NCI-H345 treated with DMSO at 0.1 percent for 48 hours (cell line): ENCODE measurements at regions not wholly inside any gene's neighbourhood (a gene's known extent, or its start where the extent isn't known, plus 50 kb on each side); places are given as distances from the start of the nearest gene placed in this dataset.

Source experiments
- DNase-seq: peaks from one replicate; lab custom pipeline; 2025; ENCODE audit not compliant: unreplicated experiment; lab: John Stamatoyannopoulos, UW

- no peak for DNase-seq
Measured at GRCh38 chr15:91517491-91518200, 335.9 kb upstream of the SLCO3A1 start.

DNA sequence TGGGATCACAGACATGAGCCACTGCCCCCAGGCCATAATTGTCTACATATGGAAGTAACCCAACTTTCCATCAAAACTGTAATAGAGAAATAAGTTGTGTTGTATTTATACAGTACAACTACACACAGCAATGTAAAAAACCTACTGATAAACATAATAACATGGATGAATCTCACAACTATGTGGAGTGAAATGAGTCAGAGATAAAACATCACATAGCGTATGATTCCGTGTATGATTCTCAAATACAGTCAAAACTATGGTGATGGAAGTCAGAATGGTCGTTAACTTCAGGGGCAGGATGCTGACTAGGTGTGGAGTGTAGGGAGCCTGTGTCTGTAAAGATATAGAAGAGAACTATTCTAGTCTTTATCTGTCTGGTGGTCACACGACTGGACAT is 332.7 kb upstream of the SLCO3A1 start:
- no peak for DNase-seq

DNA sequence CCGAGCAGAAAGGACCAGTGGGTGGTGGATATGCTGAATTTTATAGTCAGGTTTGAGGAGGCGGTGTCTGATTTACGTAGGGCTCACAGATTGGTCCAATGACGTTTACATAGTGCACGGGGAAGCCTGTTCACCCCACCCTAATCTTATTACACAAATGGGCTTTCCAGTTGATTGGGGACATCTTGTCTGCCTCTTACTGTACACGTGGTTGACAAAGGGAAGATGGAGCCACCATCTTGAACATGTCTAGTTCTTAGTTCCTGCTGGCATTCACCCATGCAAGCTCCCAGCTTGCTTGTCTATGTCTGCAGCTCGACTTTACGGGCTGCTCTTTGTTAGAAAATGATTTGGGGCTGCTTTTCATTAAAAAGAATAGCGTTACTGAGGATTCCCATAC is 332.0 kb upstream of the SLCO3A1 start:
- no peak for DNase-seq

GRCh38 chr15:91521996-91522395 is 331.5 kb upstream of the SLCO3A1 start:
- DNase-seq: no peak

GRCh38 chr15:91522605-91523332 is 330.7 kb upstream of the SLCO3A1 start:
- no peak for DNase-seq

DNA sequence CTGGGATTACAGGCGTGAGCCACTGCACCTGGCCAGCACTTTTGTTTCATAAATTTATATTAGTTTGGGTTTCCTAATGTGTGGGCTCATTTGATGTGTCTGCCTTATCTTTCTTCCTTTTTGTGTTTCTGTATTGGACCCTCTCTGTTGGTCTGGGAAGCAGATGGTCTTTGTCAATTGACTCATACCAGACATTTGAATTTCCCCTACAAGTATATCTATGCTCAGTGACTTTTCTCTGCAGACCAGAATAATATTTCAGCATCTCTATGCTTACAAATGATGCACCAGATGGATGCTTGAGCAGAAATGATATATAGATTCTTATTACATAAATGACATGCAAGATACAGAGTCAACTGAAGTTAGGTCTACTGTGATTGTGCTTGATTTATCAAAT is 329.9 kb upstream of the SLCO3A1 start:
- no peak for DNase-seq

DNA sequence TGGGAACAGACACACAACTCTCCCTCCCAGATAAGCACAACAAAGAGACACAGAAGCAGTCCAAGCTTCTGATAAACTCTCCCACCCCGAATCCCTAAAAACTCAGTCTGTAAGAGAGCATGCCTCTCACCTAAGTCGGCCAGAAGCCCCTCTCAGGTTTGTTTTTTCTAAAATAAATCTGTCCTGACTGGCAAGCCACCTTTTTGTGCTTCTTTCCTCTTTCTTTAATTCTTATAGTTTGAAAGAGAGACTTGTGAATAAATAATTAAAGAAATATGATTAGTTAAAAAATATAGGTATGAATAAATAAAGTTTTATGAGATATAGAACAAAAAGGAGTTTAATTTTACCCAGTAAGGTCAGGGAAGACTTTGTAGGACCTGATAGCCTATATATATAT is 329.0 kb upstream of the SLCO3A1 start:
- no peak for DNase-seq

DNA sequence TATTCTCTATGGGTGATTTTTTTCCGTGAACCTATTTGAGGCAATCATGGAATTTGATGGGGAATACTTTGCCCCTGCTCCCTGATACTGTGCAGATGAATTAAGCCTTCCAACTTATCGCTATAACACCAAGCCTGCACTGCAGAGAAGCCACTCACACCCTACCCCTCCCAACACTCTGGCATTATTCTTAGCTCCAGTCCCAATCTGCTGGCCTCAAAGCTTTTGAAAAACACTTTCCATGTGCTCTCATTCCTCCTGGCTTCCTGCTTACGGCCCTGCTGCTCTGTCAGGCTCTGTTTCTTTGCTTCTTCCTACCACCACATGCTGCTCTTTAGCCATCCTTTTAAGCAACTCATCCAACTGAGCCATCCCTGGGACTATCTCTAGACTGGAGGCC is 327.8 kb upstream of the SLCO3A1 start:
- no peak for DNase-seq

GRCh38 chr15:91526424-91526823 is 327.1 kb upstream of the SLCO3A1 start:
- DNase-seq: no peak

DNA sequence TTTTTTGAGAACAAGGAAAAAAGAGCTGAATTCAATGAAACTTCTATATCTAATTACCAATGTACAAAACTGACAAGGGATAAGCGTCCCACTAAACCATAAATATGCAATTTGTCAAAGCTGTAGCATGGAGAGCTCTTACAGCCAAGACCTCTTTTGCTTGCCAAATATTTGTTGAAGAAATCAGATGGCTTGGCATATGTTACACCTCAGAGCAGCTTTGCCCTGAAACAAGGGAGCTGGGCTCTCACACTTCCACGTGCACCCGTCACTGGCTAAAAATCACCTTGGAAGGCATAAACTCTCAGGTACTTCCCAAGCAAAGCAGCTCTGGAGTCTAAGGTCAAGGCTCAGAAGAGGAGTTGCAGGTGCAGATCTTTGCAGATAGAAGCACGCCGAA is 324.7 kb upstream of the SLCO3A1 start:
- no peak for DNase-seq

GRCh38 chr15:91529534-91529933 is 324.0 kb upstream of the SLCO3A1 start:
- no peak for DNase-seq

GRCh38 chr15:91530279-91530678 is 323.2 kb upstream of the SLCO3A1 start:
- DNase-seq: no peak

- DNase-seq: no peak
Measured at GRCh38 chr15:91530956-91531582, 322.4 kb upstream of the SLCO3A1 start.

GRCh38 chr15:91534235-91534634 is 319.3 kb upstream of the SLCO3A1 start:
- DNase-seq: no peak

DNA sequence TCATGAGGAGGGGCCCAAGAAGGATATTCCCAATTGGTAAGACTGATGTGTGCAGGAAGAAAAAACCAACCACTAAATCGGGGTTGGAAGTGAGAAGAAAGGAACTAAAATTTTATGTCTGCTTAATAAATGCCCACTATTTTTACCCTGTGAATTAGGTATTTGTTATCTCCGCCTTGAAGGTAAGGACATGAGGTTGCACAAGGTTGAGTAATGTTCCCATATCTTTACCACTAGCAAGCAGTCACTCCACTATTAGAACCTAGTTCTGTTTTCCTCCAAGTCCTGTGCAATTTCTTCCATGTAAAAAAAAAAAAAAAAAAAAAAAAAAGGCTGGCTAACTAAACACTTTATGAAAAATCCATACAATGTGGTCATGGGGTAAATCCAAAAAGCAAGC is 318.5 kb upstream of the SLCO3A1 start:
- no peak for DNase-seq

GRCh38 chr15:91535856-91536500 is 317.5 kb upstream of the SLCO3A1 start:
- DNase-seq: no peak

DNA sequence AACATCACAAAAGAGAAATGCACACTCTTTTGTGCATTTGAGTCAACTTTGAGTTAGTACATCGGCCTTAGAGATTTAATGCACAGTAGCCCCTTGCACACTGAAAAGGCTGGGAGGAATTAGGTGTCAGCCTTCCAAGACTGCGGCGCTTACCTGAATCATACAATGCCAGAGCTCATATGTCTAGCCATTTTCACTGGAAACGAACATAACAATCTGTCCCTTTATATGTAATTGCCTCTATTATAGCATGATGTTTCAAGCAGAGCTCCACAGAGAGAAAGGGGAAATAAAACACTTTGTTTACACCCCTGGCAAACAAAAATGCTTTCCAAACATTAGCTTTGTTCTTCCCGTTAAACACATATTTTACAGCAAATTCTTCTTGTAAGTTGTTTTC is 315.7 kb upstream of the SLCO3A1 start:
- no peak for DNase-seq

DNA sequence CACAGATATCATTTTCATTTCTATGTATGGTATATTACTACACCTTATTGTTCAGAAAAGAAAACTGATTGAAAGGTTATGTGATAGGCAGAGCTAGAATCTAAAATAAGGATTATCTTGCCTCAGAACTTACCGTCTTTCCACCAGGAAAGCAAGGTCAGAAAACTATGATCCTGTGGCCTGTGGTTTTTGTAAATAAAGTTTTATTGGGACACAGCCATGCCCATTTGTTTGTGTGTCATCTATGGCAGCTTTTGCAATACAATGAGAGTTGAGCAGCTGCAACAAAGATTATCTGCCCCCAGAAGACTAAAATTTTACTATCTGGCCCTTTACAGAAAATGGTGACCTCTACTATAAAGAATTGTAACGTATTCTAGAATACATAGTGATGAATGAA is 314.7 kb upstream of the SLCO3A1 start:
- DNase-seq: no peak

DNA sequence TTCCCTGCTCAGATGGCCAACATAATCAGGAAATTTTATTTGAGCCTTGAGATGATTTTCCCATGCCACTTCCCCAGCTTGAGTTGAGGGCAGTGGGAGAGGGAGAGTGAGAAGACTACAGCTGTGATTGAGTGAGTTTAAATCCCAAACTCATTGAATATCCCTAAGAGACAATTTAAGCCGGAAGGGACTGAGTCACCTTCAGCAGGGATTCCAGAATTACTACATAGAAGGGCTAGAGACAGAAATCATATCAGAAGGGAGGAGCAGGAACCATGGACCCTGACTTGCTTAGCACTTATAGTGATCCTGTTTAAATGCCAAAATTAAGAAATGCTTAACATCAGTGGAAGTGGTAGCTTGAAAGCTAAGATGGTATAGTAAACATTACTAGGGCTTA is 312.2 kb upstream of the SLCO3A1 start:
- DNase-seq: no peak

GRCh38 chr15:91542226-91542625 is 311.3 kb upstream of the SLCO3A1 start:
- DNase-seq: no peak

DNA sequence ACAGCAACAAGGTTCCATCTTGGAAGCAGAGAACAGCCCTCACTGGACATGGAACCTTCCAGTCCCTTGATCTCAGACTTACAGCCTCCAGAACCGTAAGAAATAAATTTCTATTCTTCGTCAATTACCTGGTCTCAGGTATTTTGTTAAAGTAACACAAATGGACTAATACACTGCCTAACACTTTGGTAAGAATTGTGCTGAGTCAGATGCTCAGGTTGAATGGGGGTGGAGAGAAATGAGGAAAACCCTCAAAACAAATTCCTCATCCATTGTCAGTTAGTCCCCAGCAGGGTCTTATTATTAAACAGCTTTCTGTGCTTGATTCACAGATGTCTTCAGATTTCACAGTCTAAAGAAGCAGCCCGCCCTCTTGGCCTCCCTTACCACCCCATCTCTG is 306.2 kb upstream of the SLCO3A1 start:
- DNase-seq: no peak

GRCh38 chr15:91548549-91548948 is 305.0 kb upstream of the SLCO3A1 start:
- DNase-seq: peak; percentile 17
